ENCODE measurements at regions not wholly inside any gene's neighbourhood (a gene's known extent, or its start where the extent isn't known, plus 50 kb on each side); places are given as distances from the start of the nearest gene placed in this dataset.

DNA sequence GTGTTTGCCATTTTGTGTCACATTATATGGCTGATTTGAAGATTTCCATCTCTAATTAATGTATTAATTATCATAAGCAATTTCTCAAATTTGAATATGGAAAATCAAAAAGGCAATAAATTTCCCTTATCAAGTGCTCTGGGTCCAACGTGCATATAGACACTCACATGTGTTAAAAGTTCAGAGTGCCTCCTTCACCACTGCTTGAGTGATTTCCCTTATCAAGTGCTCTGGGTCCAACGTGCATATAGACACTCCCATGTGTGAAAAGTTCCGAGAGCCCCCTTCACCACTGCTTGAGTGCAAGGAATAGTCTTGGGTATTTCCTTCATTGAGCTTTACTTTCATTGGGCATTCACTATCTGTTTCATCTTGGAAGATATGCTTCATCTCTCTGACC is 421.0 kb upstream of the ZNF717 start:
- Histone ChIP-seq H3K27me3 (no peaks in the 10 kb centered on the region), H3K4me1 (replicated peaks in 1 of 2) (no peaks in the 10 kb centered on the region), H3K36me3 (replicated peaks in 1 of 2) (no peaks in the 10 kb centered on the region), H3K9me3 (replicated peaks in 1 of 3) (no peaks in the 10 kb centered on the region), H3K4me3 (no peak overlapping the region), H3K27ac (no peak overlapping the region)
- TF ChIP-seq CTCF (IDR thresholded peaks at IDR 0.05) = no peak
- TF ChIP-seq POLR2A (IDR thresholded peaks at IDR 0.05) = no peak
- intact Hi-C loops (cut with DNase I) = no loop called here
- no peak for DNase-seq
- WGBS, 4 donors = 53 to 60% (median 55%) methylated on average over 3 of the region's 3 CpGs

DNA sequence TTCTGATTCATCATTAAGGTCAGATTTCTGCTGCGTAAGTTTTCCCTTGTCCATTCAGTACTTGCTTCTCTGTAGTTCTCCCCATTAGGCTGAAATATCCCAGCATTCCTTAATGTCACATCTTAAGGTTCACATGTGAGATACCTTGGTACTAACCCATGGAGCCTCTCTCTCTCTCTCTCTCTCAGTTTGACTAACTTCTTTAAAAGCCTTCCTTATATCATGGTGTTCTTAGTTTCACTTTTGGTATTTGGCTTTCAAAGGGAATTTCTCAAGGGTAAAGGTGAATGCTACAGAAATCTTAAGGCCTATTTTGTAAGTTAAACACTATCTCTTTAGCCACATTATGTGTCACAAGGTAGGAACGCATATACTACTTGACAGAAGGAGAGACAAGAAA is 427.3 kb upstream of the ZNF717 start:
- TF ChIP-seq POLR2A (IDR thresholded peaks at IDR 0.05) = no peak
- no peak for TF ChIP-seq CTCF (IDR thresholded peaks at IDR 0.05)
- H3K9me3 ChIP-seq (replicated peaks in 1 of 3) = no peaks in the 10 kb centered on the region
- 73 to 89% (median 78%) methylated on average over 2 of the region's 2 CpGs for WGBS, 4 donors
- DNase-seq = no peak
- H3K27ac ChIP-seq = no peak overlapping the region
- no peak overlapping the region for H3K4me3 ChIP-seq
- no peaks in the 10 kb centered on the region for H3K27me3 ChIP-seq
- no peaks in the 10 kb centered on the region for H3K4me1 ChIP-seq (replicated peaks in 1 of 2)
- intact Hi-C loops (cut with DNase I) = no loop called here
- no peaks in the 10 kb centered on the region for H3K36me3 ChIP-seq (replicated peaks in 1 of 2)

- TF ChIP-seq POLR2A (IDR thresholded peaks at IDR 0.05) = no peak
- TF ChIP-seq CTCF (IDR thresholded peaks at IDR 0.05) = no peak
- intact Hi-C loops (cut with DNase I) = no loop called here
- Histone ChIP-seq H3K36me3 (replicated peaks in 1 of 2) (no peaks in the 10 kb centered on the region), H3K4me3 (no peak overlapping the region), H3K27ac (no peak overlapping the region), H3K9me3 (replicated peaks in 1 of 3) (no peaks in the 10 kb centered on the region), H3K27me3 (no peaks in the 10 kb centered on the region), H3K4me1 (replicated peaks in 1 of 2) (no peaks in the 10 kb centered on the region)
- no peak for DNase-seq
- WGBS, 4 donors = 25 to 35% (median 31%) methylated on average over 2 of the region's 2 CpGs
Measured at GRCh38 chr3:76222201-76222600, 436.9 kb upstream of the ZNF717 start.

DNA sequence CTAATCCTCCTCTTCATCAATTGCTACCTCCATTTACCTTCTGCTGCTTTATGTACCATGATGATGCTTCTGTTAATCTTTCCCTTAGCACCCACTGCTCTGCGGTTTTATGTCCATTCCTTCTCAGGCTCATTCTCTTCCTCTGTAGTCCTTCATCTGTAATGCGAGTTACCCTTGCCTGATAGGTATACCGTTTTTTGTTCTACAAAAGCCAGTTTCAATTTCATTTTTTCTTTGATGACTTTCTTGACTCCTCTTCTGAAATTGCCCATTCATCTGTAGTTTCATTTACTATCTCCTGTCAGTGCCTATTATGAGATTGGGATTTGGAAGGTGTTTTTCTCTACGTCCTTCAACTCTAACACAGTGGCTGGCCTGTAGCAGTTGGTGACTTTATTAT is 445.9 kb upstream of the ZNF717 start:
- H3K36me3 ChIP-seq (replicated peaks in 1 of 2) = no peaks in the 10 kb centered on the region
- intact Hi-C loops (cut with DNase I) = no loop called here
- no peak overlapping the region for H3K4me3 ChIP-seq
- no peaks in the 10 kb centered on the region for H3K4me1 ChIP-seq (replicated peaks in 1 of 2)
- DNase-seq = no peak
- WGBS, 4 donors = 80 to 88% (median 82%) methylated on average over 4 of the region's 4 CpGs
- TF ChIP-seq POLR2A (IDR thresholded peaks at IDR 0.05) = no peak
- TF ChIP-seq CTCF (IDR thresholded peaks at IDR 0.05) = no peak
- no peaks in the 10 kb centered on the region for H3K27me3 ChIP-seq
- no peaks in the 10 kb centered on the region for H3K9me3 ChIP-seq (replicated peaks in 1 of 3)
- H3K27ac ChIP-seq = no peak overlapping the region
